AG09319 (cell line): ENCODE measurements at regions not wholly inside any gene's neighbourhood (a gene's known extent, or its start where the extent isn't known, plus 50 kb on each side); places are given as distances from the start of the nearest gene placed in this dataset.

Source experiments
- DNase-seq: peaks from one replicate; pipeline ENCODE4 v3.0.0-alpha.2; 2010; ENCODE audit warnings: low read depth; ENCODE audit errors: extremely low read depth
- TF ChIP-seq, protein P1 (sequence below): IDR thresholded peaks from 2 replicates; pipeline ENCODE4 v1.5.1; 2011; ENCODE audit warnings: low read depth, mild to moderate bottlenecking, inconsistent platforms, low read length, moderate library complexity

DNA sequence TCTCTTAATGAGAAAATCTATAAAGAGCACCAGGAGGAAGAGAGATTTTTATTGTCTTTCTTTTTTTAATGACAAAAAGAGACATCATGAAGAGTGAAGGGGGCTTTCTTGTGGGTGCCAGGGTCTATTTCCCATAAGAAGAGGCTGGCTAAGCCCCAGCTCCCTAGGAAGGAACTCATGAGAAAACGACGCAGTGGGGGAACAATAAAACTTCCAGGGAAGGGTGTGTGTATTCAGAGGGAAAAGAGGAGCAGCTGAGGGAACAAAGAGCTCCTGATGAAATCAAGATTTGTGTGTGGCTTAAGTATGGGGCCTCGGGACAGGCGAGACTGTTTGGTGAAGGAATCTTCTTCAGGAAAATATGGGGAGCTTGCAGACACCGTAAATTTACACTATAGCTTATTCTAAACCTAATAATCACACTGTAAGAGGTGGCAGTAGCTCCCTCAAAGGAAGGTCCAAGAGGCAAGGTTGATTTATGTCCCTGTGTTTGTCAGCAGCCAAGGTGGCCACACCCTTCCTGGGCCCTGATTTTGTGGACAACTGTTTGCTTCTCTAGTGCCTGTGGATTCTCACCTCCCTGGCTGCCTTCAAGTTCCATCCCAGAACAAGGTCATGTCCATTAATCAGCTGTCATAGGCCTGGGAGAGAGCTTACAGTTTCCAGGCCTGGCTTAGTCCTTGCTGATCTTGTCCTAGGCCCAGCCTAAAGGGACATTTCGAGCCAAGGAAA, 615.7 kb downstream of the INSC start:
- TF ChIP-seq, protein P1, sequence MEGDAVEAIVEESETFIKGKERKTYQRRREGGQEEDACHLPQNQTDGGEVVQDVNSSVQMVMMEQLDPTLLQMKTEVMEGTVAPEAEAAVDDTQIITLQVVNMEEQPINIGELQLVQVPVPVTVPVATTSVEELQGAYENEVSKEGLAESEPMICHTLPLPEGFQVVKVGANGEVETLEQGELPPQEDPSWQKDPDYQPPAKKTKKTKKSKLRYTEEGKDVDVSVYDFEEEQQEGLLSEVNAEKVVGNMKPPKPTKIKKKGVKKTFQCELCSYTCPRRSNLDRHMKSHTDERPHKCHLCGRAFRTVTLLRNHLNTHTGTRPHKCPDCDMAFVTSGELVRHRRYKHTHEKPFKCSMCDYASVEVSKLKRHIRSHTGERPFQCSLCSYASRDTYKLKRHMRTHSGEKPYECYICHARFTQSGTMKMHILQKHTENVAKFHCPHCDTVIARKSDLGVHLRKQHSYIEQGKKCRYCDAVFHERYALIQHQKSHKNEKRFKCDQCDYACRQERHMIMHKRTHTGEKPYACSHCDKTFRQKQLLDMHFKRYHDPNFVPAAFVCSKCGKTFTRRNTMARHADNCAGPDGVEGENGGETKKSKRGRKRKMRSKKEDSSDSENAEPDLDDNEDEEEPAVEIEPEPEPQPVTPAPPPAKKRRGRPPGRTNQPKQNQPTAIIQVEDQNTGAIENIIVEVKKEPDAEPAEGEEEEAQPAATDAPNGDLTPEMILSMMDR = no peak
- no peak for DNase-seq

DNA sequence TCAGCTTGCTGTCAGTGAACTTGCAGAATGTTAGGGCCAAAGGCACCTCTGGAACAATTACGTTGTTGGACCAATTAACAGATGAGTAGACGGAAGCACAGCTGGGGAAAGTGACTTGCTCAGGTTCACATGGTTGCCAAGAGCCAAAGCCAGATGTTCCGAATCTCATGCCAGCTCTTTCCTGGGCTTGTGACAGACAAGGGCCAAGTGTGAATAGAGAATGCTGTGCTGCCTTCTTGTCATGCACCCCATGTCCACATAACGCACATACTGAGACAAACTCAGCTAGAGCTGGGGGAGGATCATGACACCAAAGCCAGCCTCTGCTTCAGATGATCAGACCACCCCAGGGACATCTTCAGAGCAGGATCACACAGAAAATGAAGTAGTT, 616.3 kb downstream of the INSC start:
- no peak for DNase-seq
- TF ChIP-seq, protein P1 = no peak

DNA sequence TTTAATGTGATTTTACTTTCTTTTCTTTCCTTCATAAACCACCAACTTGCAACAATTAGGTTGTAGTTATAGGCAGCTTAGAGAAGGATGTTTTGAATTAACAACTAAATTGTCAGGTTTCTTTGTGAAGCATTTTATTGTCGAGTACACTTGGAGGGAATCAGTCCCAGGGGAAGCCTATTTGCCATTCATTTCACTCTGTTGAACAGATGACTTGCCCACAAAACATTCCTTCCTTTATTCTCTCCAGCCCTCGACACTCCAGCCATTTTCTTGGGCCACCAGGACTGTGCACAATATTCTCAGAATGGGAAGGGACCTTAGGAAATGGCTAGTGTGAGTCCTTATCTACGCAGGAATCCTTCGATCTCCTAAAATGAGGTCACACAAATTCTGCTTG, 620.6 kb downstream of the SOX6 start:
- TF ChIP-seq, protein P1 = no peak
- DNase-seq = no peak

DNA sequence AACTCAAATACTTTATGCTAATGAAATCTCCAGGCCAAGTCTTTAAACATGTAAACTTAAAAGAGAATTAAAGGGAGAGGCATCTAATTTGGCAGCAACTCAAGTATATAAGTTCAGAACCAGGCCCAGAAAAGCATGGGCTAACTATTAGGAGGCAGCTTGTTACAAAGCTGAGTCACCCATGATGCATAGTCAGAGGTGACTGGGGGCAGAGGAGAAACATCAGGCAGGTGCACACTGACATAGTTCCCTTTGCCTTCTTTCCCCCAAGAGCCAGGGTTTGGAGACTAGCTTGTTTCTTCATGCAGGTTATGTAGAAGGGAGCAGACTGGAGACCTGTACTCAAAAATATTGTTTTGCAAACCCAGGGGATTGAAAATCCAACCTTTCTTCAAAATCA, 619.0 kb downstream of the SOX6 start:
- TF ChIP-seq, protein P1 = no peak

DNA sequence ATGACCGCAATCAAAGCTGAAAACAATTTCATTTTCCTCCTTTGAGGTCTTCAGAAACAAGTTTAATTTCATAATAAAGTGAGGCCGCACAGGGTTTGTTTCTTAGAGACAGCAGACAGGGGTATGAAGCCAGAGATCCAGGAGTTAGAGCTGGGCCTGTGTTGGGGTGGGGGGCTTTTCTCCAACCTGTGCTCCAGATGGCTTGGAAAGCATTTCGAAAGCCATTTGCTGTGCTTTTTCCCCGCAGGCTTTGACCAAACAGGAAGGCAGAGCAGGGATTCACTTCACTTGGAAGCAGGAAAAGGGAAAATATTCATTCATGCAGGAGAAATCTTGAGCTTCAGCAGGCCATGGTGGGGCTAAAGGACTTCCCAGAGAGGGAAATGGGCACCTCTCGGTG, 617.4 kb downstream of the SOX6 start:
- TF ChIP-seq, protein P1 = no peak
- DNase-seq = no peak

More for the DNA sequence above, 619.0 kb downstream of the SOX6 start:
- no peak for DNase-seq

DNA sequence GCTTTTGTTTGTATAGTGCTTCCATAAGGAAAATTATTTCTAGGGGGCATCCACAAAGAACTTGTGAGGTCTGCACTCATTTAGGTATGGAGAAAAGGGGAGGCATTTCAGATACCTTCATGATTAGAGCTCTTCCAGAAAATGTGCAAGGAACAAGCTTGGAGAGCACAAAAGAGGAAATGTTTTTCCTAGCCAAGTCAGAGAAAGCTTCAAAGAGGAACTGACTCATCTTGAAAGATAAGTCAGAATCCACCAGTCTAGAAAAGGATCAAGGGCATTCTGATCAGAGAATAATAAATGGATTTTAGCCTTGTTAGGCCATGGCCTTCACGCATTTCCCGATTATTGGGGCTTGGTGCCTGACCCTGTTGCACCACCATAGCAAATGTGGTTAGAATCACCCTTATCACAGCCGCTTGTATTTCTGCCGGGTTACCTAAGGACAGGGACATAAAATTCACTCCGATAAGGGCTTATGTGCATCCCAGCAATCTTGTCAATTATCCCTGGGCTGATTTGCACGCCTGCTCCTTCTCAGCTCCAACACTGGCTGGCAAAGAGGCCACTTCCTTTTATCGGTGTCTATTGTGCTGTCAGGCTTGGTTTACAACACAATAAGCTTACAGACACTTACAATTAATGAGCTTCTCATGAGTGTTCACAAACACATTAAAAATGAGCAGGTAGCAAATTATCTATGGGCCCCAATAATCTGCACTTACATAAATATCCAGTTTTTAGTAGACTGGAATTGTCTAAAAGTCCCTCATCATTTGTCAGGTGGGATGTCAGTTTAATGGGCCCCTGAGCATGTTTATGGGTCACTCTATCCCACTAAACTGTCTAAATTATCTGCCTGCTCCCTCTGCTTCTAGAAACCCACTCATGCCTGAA, 613.5 kb downstream of the SOX6 start:
- TF ChIP-seq, protein P1 = no peak
- DNase-seq = no peak

DNA sequence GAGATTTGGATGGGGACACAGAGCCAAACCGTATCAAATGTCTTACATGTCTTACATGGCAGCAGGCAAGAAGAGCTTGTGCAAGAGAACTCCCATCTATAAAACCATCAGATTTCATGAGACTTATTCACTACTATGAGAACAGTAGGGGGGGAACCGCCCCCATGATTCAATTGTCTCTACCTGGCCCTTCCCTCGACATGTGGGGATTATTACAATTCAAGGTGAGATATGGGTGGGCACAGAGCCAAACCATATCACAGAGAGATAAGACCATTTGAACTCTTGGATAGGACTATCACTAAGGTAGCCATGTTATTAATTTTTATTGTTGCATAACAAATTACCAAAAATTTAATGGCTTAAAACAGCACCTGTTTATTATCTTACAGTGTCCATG, 611.7 kb downstream of the SOX6 start:
- TF ChIP-seq, protein P1 = no peak
- no peak for DNase-seq
